ENCODE measurements at regions not wholly inside any gene's neighbourhood (a gene's known extent, or its start where the extent isn't known, plus 50 kb on each side); places are given as distances from the start of the nearest gene placed in this dataset.

DNA sequence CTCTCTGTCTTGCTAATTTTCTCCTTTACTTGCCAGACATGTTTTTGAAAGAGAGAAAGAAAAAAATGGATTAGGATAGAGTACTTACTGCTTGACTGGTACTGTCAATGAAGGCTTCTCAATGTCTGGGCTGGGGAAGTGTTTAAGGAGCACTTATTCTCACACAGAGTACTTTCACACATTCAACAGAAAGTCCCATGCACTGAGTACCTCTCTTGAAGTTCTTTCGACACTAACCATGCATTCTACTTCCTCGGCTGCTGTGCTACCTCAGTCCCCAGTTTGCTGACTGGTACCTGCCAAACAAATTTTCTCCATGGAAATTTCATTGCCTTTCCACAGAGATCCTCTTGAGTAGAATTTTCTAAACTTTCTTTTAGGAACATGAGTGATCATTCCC, 281.9 kb downstream of the RBM26 start:
- 26% methylated on average over 2 of the region's 2 CpGs for WGBS (ENCODE audit: missing lambda C conversion rate)
- POLR2A ChIA-PET = no interaction called here
- Histone ChIP-seq H3K9me3 (no peaks in the 10 kb centered on the region), H3K4me3 (no peak overlapping the region), H3K27ac (no peak overlapping the region), H3K4me1 (no peaks in the 10 kb centered on the region), H3K4me2 (no peak overlapping the region)
- CTCF ChIA-PET = no interaction called here
- FAIRE-seq (no peak), DNase-seq (ENCODE audit: low read depth in 1 of 2, low spot score in 1 of 2) (no peak), ATAC-seq (no peak)
- no peak for TF ChIP-seq CEBPB (IDR thresholded peaks at IDR 0.05)
- no peak for TF ChIP-seq GATA3 (IDR thresholded peaks at IDR 0.05; ENCODE audit: borderline replicate concordance)
- TF ChIP-seq CHD4 (IDR thresholded peaks at IDR 0.05; ENCODE audit: borderline replicate concordance) = no peak
- no peak for TF ChIP-seq ZNF302 (CRISPR knock-in tag; IDR thresholded peaks at IDR 0.05)
- no peak for TF ChIP-seq TFCP2L1 (CRISPR knock-in tag; IDR thresholded peaks at IDR 0.05)
- no peak for TF ChIP-seq MYC (IDR thresholded peaks at IDR 0.05; ENCODE audit: borderline replicate concordance, low read length)

DNA sequence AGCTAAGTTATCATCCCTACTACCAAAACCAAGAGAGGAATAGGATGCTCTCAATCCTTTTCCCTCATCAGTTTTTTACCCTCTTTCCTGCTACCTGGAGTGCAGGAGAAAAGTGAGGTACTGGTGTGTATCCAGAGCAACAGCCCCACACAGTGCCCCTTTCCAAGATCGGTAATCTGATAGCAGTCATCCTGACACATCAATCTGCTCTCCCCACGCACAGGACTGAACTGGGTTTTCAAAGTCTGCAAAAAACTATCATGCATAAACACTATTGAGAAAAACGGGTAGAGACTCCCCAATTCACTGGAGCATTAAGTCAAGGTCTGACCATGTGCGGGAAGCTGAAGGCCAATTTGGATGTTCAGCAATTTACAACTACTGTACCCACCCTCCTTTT, 284.8 kb downstream of the RBM26 start:
- no peak for ATAC-seq
- CTCF ChIA-PET = no interaction called here
- 37% methylated on average over 4 of the region's 4 CpGs for WGBS (ENCODE audit: missing lambda C conversion rate)

DNA sequence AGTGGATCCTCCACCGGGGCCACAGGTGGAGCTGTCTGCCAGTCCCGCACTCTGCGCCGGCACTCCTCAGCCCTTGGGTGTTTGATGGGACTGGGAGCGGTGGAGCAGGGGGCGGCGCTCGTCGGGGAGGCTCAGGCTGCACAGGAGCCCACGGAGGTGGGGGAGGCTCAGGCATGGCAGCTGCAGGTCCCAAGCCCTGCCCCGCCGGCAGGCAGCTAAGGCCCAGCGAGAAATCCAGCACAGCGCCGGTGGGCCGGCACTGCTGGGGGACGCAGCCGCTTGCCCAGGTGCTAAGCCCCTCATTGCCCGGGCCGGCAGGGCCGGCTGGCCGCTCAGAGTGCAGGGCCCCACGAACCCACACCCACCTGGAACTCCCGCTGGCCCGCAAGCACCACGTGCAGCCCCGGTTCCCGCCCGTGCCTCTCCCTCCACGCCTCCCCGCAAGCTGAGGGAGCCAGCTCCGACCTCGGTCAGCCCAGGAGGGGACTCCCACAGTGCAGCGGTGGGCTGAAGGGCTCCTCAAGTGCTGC, 286.4 kb downstream of the RBM26 start:
- Histone ChIP-seq H3K4me2 (no peak overlapping the region), H3K27ac (no peak overlapping the region), H3K9me3 (no peaks in the 10 kb centered on the region), H3K4me1 (no peaks in the 10 kb centered on the region), H3K4me3 (no peak overlapping the region)
- no peak for DNase-seq (ENCODE audit: low read depth in 1 of 2, low spot score in 1 of 2)
- POLR2A ChIA-PET = no interaction called here
- CTCF ChIA-PET = no interaction called here
- WGBS (ENCODE audit: missing lambda C conversion rate) = 40% methylated on average over 1 of the region's 34 CpGs
- no peak for TF ChIP-seq ESRRA (IDR thresholded peaks at IDR 0.05; ENCODE audit: borderline replicate concordance, low read length)
- TF ChIP-seq HEYL (CRISPR knock-in tag; IDR thresholded peaks at IDR 0.05) = no peak
- no peak for TF ChIP-seq NPAS2 (CRISPR knock-in tag; IDR thresholded peaks at IDR 0.05; ENCODE audit: borderline replicate concordance)
- TF ChIP-seq RCOR1 (IDR thresholded peaks at IDR 0.05; ENCODE audit: low read depth, low read length) = no peak
- TF ChIP-seq, protein P1, sequence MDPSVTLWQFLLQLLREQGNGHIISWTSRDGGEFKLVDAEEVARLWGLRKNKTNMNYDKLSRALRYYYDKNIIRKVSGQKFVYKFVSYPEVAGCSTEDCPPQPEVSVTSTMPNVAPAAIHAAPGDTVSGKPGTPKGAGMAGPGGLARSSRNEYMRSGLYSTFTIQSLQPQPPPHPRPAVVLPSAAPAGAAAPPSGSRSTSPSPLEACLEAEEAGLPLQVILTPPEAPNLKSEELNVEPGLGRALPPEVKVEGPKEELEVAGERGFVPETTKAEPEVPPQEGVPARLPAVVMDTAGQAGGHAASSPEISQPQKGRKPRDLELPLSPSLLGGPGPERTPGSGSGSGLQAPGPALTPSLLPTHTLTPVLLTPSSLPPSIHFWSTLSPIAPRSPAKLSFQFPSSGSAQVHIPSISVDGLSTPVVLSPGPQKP (IDR thresholded peaks at IDR 0.05; ENCODE audit: low read depth, low read length) = no peak
- TF ChIP-seq RNF2 (IDR thresholded peaks at IDR 0.05; ENCODE audit: borderline replicate concordance, low read depth) = no peak
- TF ChIP-seq MAZ (IDR thresholded peaks at IDR 0.05; ENCODE audit: borderline replicate concordance, low read depth, low read length) = no peak
- TF ChIP-seq HOXB5 (CRISPR knock-in tag; IDR thresholded peaks at IDR 0.05) = no peak
- no peak for TF ChIP-seq JUN (IDR thresholded peaks at IDR 0.05)
- TF ChIP-seq KDM5A (IDR thresholded peaks at IDR 0.05) = no peak
- TF ChIP-seq ZNF302 (CRISPR knock-in tag; IDR thresholded peaks at IDR 0.05) = no peak
- TF ChIP-seq, protein P2, sequence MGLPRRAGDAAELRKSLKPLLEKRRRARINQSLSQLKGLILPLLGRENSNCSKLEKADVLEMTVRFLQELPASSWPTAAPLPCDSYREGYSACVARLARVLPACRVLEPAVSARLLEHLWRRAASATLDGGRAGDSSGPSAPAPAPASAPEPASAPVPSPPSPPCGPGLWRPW (IDR thresholded peaks at IDR 0.05) = no peak
- no peak for TF ChIP-seq RAD21 (conservative IDR thresholded peaks at IDR 0.05 in 1 of 2, IDR thresholded peaks at IDR 0.05 in 1 of 2)
- no peak for TF ChIP-seq PHF8 (IDR thresholded peaks at IDR 0.05; ENCODE audit: borderline replicate concordance, low read depth)
- no peak for TF ChIP-seq POLR2A (IDR thresholded peaks at IDR 0.05; ENCODE audit: low read length)
- no peak for ATAC-seq
- no peak for FAIRE-seq

More for the DNA sequence above, 284.8 kb downstream of the RBM26 start:
- DNase-seq (ENCODE audit: low read depth in 1 of 2, low spot score in 1 of 2) (no peak), FAIRE-seq (no peak)
- no peak for TF ChIP-seq RAD21 (conservative IDR thresholded peaks at IDR 0.05 in 1 of 2, IDR thresholded peaks at IDR 0.05 in 1 of 2)
- TF ChIP-seq RNF2 (IDR thresholded peaks at IDR 0.05; ENCODE audit: borderline replicate concordance, low read depth) = no peak
- TF ChIP-seq HOXA7 (CRISPR knock-in tag; IDR thresholded peaks at IDR 0.05) = no peak
- TF ChIP-seq, protein P2 (IDR thresholded peaks at IDR 0.05) = no peak
- TF ChIP-seq ZFP36 (IDR thresholded peaks at IDR 0.05; ENCODE audit: borderline replicate concordance, partially characterized antibody) = no peak
- TF ChIP-seq SMC3 (IDR thresholded peaks at IDR 0.05) = no peak
- no peak for TF ChIP-seq FOSL2 (IDR thresholded peaks at IDR 0.05)
- no peak for TF ChIP-seq FOSL2 (CRISPR knock-in tag; IDR thresholded peaks at IDR 0.05)
- no peak for TF ChIP-seq GATA3 (IDR thresholded peaks at IDR 0.05; ENCODE audit: borderline replicate concordance)
- TF ChIP-seq NPAS2 (CRISPR knock-in tag; IDR thresholded peaks at IDR 0.05; ENCODE audit: borderline replicate concordance) = no peak
- TF ChIP-seq KDM5A (IDR thresholded peaks at IDR 0.05) = no peak
- no peak for TF ChIP-seq MYC (IDR thresholded peaks at IDR 0.05; ENCODE audit: borderline replicate concordance, low read length)
- no peak overlapping the region for H3K4me3 ChIP-seq
- no peak overlapping the region for H3K27ac ChIP-seq
- POLR2A ChIA-PET = no interaction called here
- H3K9me3 ChIP-seq = no peaks in the 10 kb centered on the region
- H3K4me2 ChIP-seq = no peak overlapping the region
- H3K4me1 ChIP-seq = no peaks in the 10 kb centered on the region

Data from A549 (cell line).